H1 (cell line): ENCODE measurements at regions not wholly inside any gene's neighbourhood (a gene's known extent, or its start where the extent isn't known, plus 50 kb on each side); places are given as distances from the start of the nearest gene placed in this dataset.

Experiments
- CTCF ChIA-PET: fragments of 300-600 bp; sonication (Branson Sonifier 250); formaldehyde crosslinking; loops from one replicate; lab custom pipeline; 2021; ENCODE audit not compliant: partially characterized antibody; lab: Charles Lee
- POLR2A ChIA-PET: fragments of 300-600 bp; sonication (Branson Sonifier 250); formaldehyde crosslinking; loops from one replicate; lab custom pipeline; 2021; ENCODE audit warnings: inconsistent platforms; ENCODE audit not compliant: partially characterized antibody; lab: Charles Lee
- DNase-seq, 2 experiments: peaks; one replicate each; pipeline versions ENCODE4 v3.0.0 to v3.0.0-alpha.2; 2010 to 2022; ENCODE audit warnings: low spot score in 2 of 2, low read depth in 1 of 2, mixed read lengths in 1 of 2
- FAIRE-seq: peaks from 2 replicates; lab custom pipeline; 2011; peaks lifted over from hg19 to GRCh38; lab: Jason Lieb, UNC
- H2AFZ ChIP-seq: 2 replicates; pipeline ENCODE4 v1.8.1; 2012; ENCODE audit warnings: low read length, inconsistent platforms
- H2AK5ac ChIP-seq: 2 replicates; pipeline ENCODE4 v1.6.1; 2013; ENCODE audit warnings: low read depth, low read length
- H2BK120ac ChIP-seq: replicated peaks from 2 replicates; pipeline ENCODE3; 2013; ENCODE audit warnings: low read depth, low read length, inconsistent platforms
- H2BK12ac ChIP-seq: 2 replicates; pipeline ENCODE4 v1.6.1; 2013; ENCODE audit warnings: low read depth, low read length
- H2BK15ac ChIP-seq: 2 replicates; pipeline ENCODE4 v1.6.1; 2013; ENCODE audit warnings: low read length
- H2BK20ac ChIP-seq: 2 replicates; pipeline ENCODE4 v1.6.1; 2013; ENCODE audit warnings: low read length
- H2BK5ac ChIP-seq: 2 replicates; pipeline ENCODE4 v1.6.1; 2013; ENCODE audit warnings: low read depth, low read length
- H3K14ac ChIP-seq: 2 replicates; pipeline ENCODE4 v1.6.1; 2013; ENCODE audit warnings: inconsistent platforms; ENCODE audit not compliant: insufficient read length
- H3K18ac ChIP-seq: 2 replicates; pipeline ENCODE4 v1.6.1; 2013; ENCODE audit warnings: low read length; ENCODE audit errors: extremely low read depth
- H3K23ac ChIP-seq: 2 replicates; pipeline ENCODE4 v1.6.1; 2013; ENCODE audit warnings: inconsistent platforms; ENCODE audit not compliant: insufficient read length
- H3K23me2 ChIP-seq: 2 replicates; pipeline ENCODE4 v1.6.1; 2013; ENCODE audit warnings: low read depth, low read length
- H3K27ac ChIP-seq: 2 replicates; pipeline ENCODE4 v1.6.1; 2011; ENCODE audit warnings: low read depth, low read length, inconsistent platforms
- H3K27me3 ChIP-seq, 4 experiments: replicated peaks in 1 of 4; 1 replicate in 1 of 4; 2 replicates in 3 of 4; pipeline versions ENCODE4 v1.6.1 to v1.8.1; 2011 to 2013; ENCODE audit warnings: low read length in 3 of 4, mild to moderate bottlenecking in 3 of 4, inconsistent platforms in 2 of 4, mixed read lengths in 2 of 4, moderate library complexity in 1 of 4; ENCODE audit not compliant: control insufficient read depth in 3 of 4, insufficient read depth in 3 of 4; ENCODE audit errors: extremely low read depth in 1 of 4
- H3K36me3 ChIP-seq, 4 experiments: 2 replicates each; pipeline versions ENCODE4 v1.6.1 to v1.8.1; 2011 to 2013; ENCODE audit warnings: mild to moderate bottlenecking in 4 of 4, low read length in 3 of 4, moderate library complexity in 2 of 4, control low read depth in 1 of 4, inconsistent platforms in 1 of 4; ENCODE audit not compliant: insufficient read depth in 4 of 4, control insufficient read depth in 2 of 4
- H3K4ac ChIP-seq: replicated peaks from 2 replicates; pipeline ENCODE3; 2013; ENCODE audit warnings: low read length, low read depth, mixed read lengths, inconsistent platforms; ENCODE audit not compliant: insufficient read length
- H3K4me1 ChIP-seq, 4 experiments: replicated peaks in 1 of 4; 1 replicate in 1 of 4; 2 replicates in 3 of 4; pipeline versions ENCODE4 v1.6.1 to v1.8.1; 2011 to 2013; ENCODE audit warnings: low read length in 3 of 4, inconsistent platforms in 2 of 4, mixed read lengths in 1 of 4; ENCODE audit not compliant: insufficient read depth in 4 of 4, control insufficient read depth in 3 of 4
- H3K4me2 ChIP-seq, 2 experiments: 2 replicates each; pipeline versions ENCODE4 v1.6.1 to v1.8.1; 2011 to 2013; ENCODE audit warnings: low read depth in 2 of 2, low read length in 2 of 2, control low read depth in 1 of 2, inconsistent platforms in 1 of 2, mild to moderate bottlenecking in 1 of 2; ENCODE audit not compliant: insufficient read depth in 1 of 2
- H3K4me3 ChIP-seq, 4 experiments: fragments of 200-600, 300-600 bp in 1 of 4; sonication (generic), shearing (Covaris generic), sonication (Bioruptor Twin) in 1 of 4; 2 replicates each; pipeline versions ENCODE4 v1.5.1 to v1.8.1; 2011 to 2016; ENCODE audit warnings: low read length in 4 of 4, low read depth in 3 of 4, control low read depth in 2 of 4, inconsistent platforms in 2 of 4, mild to moderate bottlenecking in 2 of 4, mixed read lengths in 1 of 4, moderate library complexity in 1 of 4; ENCODE audit not compliant: insufficient read depth in 2 of 4; ENCODE audit errors: extremely low read depth in 1 of 4
- H3K56ac ChIP-seq: replicated peaks from 2 replicates; pipeline ENCODE3; 2013; ENCODE audit warnings: low read depth, mild to moderate bottlenecking, mixed read lengths, low read length, inconsistent platforms; ENCODE audit not compliant: insufficient read length
- H3K79me1 ChIP-seq: 2 replicates; pipeline ENCODE4 v1.6.1; 2013; ENCODE audit warnings: low read depth, low read length, control low read depth
- H3K79me2 ChIP-seq, 2 experiments: 2 replicates each; pipeline versions ENCODE4 v1.6.1 to v1.8.1; 2012 to 2013; ENCODE audit warnings: low read length in 2 of 2, mild to moderate bottlenecking in 2 of 2, inconsistent platforms in 1 of 2; ENCODE audit not compliant: insufficient read depth in 2 of 2, control insufficient read depth in 1 of 2
- H3K9ac ChIP-seq, 4 experiments: replicated peaks in 1 of 4; 1 replicate in 1 of 4; 2 replicates in 3 of 4; pipeline versions ENCODE4 v1.6.1 to v1.8.1; 2011 to 2013; ENCODE audit warnings: low read depth in 3 of 4, low read length in 3 of 4, control low read depth in 2 of 4, mild to moderate bottlenecking in 2 of 4, moderate library complexity in 2 of 4, inconsistent platforms in 1 of 4; ENCODE audit errors: extremely low read depth in 1 of 4
- H3K9me3 ChIP-seq, 2 experiments: 2 replicates each; pipeline versions ENCODE4 v1.6.1 to v1.8.1; 2012 to 2013; ENCODE audit warnings: mild to moderate bottlenecking in 2 of 2, moderate library complexity in 2 of 2, control low read depth in 1 of 2, inconsistent platforms in 1 of 2, low read depth in 1 of 2, low read length in 1 of 2, mixed read lengths in 1 of 2; ENCODE audit not compliant: insufficient read depth in 2 of 2
- H4K20me1 ChIP-seq, 2 experiments: replicated peaks in 1 of 2; 2 replicates each; pipeline versions ENCODE3 to v1.8.1; 2011 to 2013; ENCODE audit warnings: inconsistent platforms in 2 of 2, low read length in 2 of 2, mild to moderate bottlenecking in 1 of 2; ENCODE audit not compliant: insufficient read depth in 2 of 2, control insufficient read depth in 1 of 2
- H4K5ac ChIP-seq: 2 replicates; pipeline ENCODE4 v1.6.1; 2013; ENCODE audit warnings: low read length, low read depth, mixed read lengths, inconsistent platforms; ENCODE audit not compliant: insufficient read length
- H4K8ac ChIP-seq: 2 replicates; pipeline ENCODE4 v1.8.0; 2013; ENCODE audit warnings: mild to moderate bottlenecking, moderate library complexity, low read length, inconsistent platforms; ENCODE audit not compliant: insufficient read depth; ENCODE audit errors: extremely low read depth
- H4K91ac ChIP-seq: replicated peaks from 2 replicates; pipeline ENCODE3; 2013; ENCODE audit warnings: low read length, mixed read lengths, inconsistent platforms; ENCODE audit not compliant: insufficient read length
- CBX8 ChIP-seq: fragments of 300-800, 300-1000 bp; sonication (generic); IDR thresholded peaks from 2 replicates; pipeline ENCODE4 v1.7.1; 2016; ENCODE audit warnings: low read depth, low read length, borderline replicate concordance
- CHD1 ChIP-seq: IDR thresholded peaks from 2 replicates; pipeline ENCODE4 v1.6.1; 2012; ENCODE audit warnings: low read depth, low read length, improper control_type of control experiment
- CHD2 ChIP-seq: IDR thresholded peaks from 2 replicates; pipeline ENCODE4 v1.6.1; 2012; ENCODE audit warnings: low read length, improper control_type of control experiment
- CREB1 ChIP-seq: IDR thresholded peaks from 2 replicates; pipeline ENCODE4 v1.6.1; 2012; ENCODE audit warnings: inconsistent platforms
- EGR1 ChIP-seq: IDR thresholded peaks from 2 replicates; pipeline ENCODE4 v1.6.1; 2011; ENCODE audit warnings: low read depth, low read length, borderline replicate concordance
- KDM1A ChIP-seq: fragments of 200-600, 300-600 bp; sonication (generic); IDR thresholded peaks from 2 replicates; pipeline ENCODE4 v1.7.1; 2016; ENCODE audit warnings: mild to moderate bottlenecking, low read length, borderline replicate concordance
- NRF1 ChIP-seq: IDR thresholded peaks from 2 replicates; pipeline ENCODE4 v1.6.1; 2011; ENCODE audit warnings: mild to moderate bottlenecking, low read depth, low read length, improper control_type of control experiment
- PHF8 ChIP-seq: fragments of 200-600 bp; sonication (generic); conservative IDR thresholded peaks from 2 replicates; pipeline ENCODE4 v1.7.1; 2012; ENCODE audit warnings: low read depth, mild to moderate bottlenecking, inconsistent platforms, low read length, moderate library complexity
- POU5F1 ChIP-seq: IDR thresholded peaks from 2 replicates; pipeline ENCODE4 v1.6.1; 2011; ENCODE audit warnings: low read depth, mild to moderate bottlenecking, low read length, moderate library complexity
- RFX5 ChIP-seq: IDR thresholded peaks from 2 replicates; pipeline ENCODE4 v1.6.1; 2011; ENCODE audit warnings: low read depth, low read length, improper control_type of control experiment, borderline replicate concordance
- TAF7 ChIP-seq: optimal IDR thresholded peaks from 2 replicates; pipeline ENCODE3; 2011; ENCODE audit warnings: low read depth, mild to moderate bottlenecking, inconsistent platforms, low read length, moderate library complexity, borderline replicate concordance
- TCF12 ChIP-seq: IDR thresholded peaks from 2 replicates; pipeline ENCODE4 v1.6.1; 2011; ENCODE audit warnings: low read depth, mild to moderate bottlenecking, low read length
- WGBS, 2 experiments: shearing (Covaris generic) in 1 of 2; methylation state at CpG; one replicate each; pipeline versions ENCODE4 v1.1.6 to v1.1.7; 2013 to 2015; ENCODE audit warnings: low lambda C conversion rate in 2 of 2, mixed read lengths in 2 of 2, inconsistent platforms in 1 of 2, low coverage in 1 of 2, missing lambda C conversion rate in 1 of 2; ENCODE audit not compliant: insufficient replicate concordance in 2 of 2, insufficient coverage in 1 of 2, insufficient read length in 1 of 2; ENCODE audit errors: extremely low coverage in 1 of 2, missing lambda C conversion rate in 1 of 2; 5-methylcytosine and 5-hydroxymethylcytosine counted together
- TF ChIP-seq, protein P1 (sequence below): IDR thresholded peaks from 2 replicates; pipeline ENCODE4 v1.6.1; 2011; ENCODE audit warnings: low read length, improper control_type of control experiment

DNA sequence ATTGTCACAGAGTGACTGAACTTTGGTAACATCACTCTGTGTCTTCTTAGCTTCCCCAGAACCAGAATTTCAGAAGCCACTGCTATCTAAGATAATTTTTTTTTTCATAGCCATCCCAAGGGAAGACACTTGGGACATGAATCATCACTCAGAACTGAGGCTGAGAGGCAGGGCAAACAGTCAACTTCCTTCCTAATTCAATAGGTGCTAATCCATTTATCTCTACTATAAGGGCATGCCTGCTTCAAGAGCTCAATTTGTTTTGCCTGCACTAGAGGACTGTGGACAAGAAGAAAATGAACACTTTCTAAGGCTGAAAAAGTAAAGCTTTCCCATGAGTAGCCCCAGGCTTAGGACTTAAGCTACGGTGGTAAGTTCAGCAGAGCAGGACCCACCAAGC lies 56.7 kb upstream of the MYRIP start:
- H4K8ac ChIP-seq: no peak overlapping the region
- H2BK5ac ChIP-seq: no peak overlapping the region
- POLR2A ChIA-PET: no interaction called here
- no peak overlapping the region for H3K18ac ChIP-seq
- H3K36me3 ChIP-seq: no peaks in the 10 kb centered on the region
- H2AK5ac ChIP-seq: no peak overlapping the region
- no peak overlapping the region for H3K23ac ChIP-seq
- WGBS, 2 experiments: 80% methylated on average over 1 of the region's 1 CpG; no CpG with 5 or more reads in 1 of the 2 experiments
- TF ChIP-seq POU5F1 (no peak), TAF7 (no peak), KDM1A (no peak), CHD1 (no peak), CBX8 (no peak), TCF12 (no peak), CREB1 (no peak), EGR1 (no peak), CHD2 (no peak), RFX5 (no peak), NRF1 (no peak), PHF8 (no peak)
- TF ChIP-seq, protein P1, sequence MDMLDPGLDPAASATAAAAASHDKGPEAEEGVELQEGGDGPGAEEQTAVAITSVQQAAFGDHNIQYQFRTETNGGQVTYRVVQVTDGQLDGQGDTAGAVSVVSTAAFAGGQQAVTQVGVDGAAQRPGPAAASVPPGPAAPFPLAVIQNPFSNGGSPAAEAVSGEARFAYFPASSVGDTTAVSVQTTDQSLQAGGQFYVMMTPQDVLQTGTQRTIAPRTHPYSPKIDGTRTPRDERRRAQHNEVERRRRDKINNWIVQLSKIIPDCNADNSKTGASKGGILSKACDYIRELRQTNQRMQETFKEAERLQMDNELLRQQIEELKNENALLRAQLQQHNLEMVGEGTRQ: no peak
- no peak overlapping the region for H4K5ac ChIP-seq
- no peak overlapping the region for H3K14ac ChIP-seq
- FAIRE-seq (no peak), DNase-seq (no peak)
- H2BK15ac ChIP-seq: no peak overlapping the region
- H3K79me2 ChIP-seq: no peaks in the 10 kb centered on the region
- H2BK120ac ChIP-seq: no peak overlapping the region
- no peak overlapping the region for H3K4me3 ChIP-seq
- H3K9me3 ChIP-seq: no peaks in the 10 kb centered on the region
- H2BK20ac ChIP-seq: no peak overlapping the region
- H3K4me2 ChIP-seq: no peak overlapping the region
- H2AFZ ChIP-seq: no peak overlapping the region
- H2BK12ac ChIP-seq: no peak overlapping the region
- H3K23me2 ChIP-seq: no peaks in the 10 kb centered on the region
- H4K91ac ChIP-seq: no peak overlapping the region
- H3K9ac ChIP-seq: no peak overlapping the region
- no peak overlapping the region for H3K4ac ChIP-seq
- no peaks in the 10 kb centered on the region for H3K27me3 ChIP-seq
- CTCF ChIA-PET: interaction anchor here (0.8 to 1.1 kb wide), 2 partner anchors 46 to 321 kb away, joined by 3 read pairs; no protein-coding TSS in a partner anchor
- H4K20me1 ChIP-seq: no peaks in the 10 kb centered on the region
- no peaks in the 10 kb centered on the region for H3K4me1 ChIP-seq
- no peak overlapping the region for H3K27ac ChIP-seq
- no peaks in the 10 kb centered on the region for H3K79me1 ChIP-seq
- no peak overlapping the region for H3K56ac ChIP-seq
